ENCODE measurements at regions not wholly inside any gene's neighbourhood (a gene's known extent, or its start where the extent isn't known, plus 50 kb on each side); places are given as distances from the start of the nearest gene placed in this dataset.
A peak's percentile ranks its signal among the peaks of the same experiment; 100 is the strongest.
"Not testable (repeated sequence)": the region's sequence is repeated elsewhere in the genome, so short reads cannot be mapped to it uniquely, and the experiment has no call there.

DNA sequence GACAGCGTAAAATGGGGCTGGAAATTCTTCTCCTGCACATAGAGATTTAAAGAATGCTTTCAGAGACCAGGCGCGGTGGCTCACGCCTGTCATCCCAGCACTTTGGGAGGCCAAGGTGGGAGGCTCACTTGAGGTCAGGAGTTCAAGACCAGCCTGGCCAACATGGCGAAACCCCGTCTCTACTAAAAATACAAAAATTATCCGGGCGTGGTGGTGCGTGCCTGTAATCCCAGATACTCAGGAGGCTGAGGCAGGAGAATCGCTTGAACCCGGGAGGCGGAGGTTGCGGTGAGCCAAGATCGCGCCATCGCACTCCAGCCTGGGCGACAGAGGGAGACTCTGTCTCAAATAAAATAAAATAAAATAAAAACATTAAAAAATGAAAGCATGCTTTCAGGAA lies 107.4 kb downstream of the CRLF2 start:
- not testable (repeated sequence) for FAIRE-seq; DNase-seq (ENCODE audit: low spot score in 2 of 2)

DNA sequence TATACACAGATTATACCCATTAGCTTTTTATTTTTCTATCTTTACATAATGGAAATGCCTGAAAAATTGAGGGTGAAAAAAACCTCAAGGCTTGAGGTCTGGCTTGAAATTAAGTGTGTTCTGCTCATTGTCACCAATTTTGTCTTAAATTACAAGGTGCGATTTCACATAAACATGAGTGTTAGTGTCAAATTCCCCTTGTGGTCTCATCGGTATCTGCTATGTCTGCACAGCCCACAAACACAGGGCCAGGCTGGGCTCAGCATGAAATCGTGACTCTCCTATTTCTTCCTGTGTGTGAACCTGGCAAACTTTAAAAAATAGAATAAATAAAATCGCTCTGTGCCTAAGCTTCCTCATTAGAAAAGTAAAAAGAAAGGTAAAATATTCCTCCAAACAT lies 109.1 kb downstream of the CRLF2 start:
- DNase-seq (ENCODE audit: low spot score in 2 of 2) (no peak), FAIRE-seq (no peak)

DNA sequence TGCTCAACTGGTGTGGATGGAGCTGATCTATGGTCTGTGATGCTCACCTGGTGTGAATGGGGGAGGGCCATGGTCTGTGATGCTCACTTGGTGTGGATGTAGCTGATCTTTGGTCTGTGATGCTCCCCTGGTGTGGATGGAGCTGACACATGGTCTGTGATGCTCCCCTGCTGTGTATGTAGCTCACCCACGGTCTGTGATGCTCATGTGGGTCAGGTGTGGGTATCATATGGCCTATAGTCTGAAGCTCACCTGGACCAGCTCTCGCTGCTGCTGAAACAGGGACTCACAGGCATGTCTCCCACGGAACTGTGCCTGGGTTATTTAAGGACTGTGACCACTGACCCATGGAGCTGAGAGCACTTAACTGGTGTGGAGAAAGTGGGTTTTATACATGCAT lies 109.7 kb downstream of the CRLF2 start:
- FAIRE-seq (no peak), DNase-seq (ENCODE audit: low spot score in 2 of 2) (no peak)

DNA sequence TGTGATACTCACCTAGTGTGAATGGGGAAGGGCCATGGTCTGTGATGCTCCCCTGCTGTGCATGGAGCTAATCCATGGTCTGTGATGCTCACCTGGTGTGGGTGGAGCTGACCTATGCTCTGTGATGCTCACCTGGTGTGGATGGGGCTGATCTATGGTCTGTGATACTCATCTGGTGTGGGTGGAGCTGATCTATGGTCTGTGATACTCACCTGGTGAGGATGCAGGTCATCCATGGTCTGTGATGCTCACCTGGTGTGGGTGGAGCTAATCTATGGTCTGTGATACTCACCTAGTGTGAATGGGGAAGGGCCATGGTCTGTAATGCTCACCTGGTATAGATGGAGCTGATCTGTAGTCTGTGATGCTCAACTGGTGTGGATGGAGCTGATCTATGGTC lies 110.2 kb downstream of the CRLF2 start:
- not testable (repeated sequence) for FAIRE-seq; DNase-seq (ENCODE audit: low spot score in 2 of 2)

DNA sequence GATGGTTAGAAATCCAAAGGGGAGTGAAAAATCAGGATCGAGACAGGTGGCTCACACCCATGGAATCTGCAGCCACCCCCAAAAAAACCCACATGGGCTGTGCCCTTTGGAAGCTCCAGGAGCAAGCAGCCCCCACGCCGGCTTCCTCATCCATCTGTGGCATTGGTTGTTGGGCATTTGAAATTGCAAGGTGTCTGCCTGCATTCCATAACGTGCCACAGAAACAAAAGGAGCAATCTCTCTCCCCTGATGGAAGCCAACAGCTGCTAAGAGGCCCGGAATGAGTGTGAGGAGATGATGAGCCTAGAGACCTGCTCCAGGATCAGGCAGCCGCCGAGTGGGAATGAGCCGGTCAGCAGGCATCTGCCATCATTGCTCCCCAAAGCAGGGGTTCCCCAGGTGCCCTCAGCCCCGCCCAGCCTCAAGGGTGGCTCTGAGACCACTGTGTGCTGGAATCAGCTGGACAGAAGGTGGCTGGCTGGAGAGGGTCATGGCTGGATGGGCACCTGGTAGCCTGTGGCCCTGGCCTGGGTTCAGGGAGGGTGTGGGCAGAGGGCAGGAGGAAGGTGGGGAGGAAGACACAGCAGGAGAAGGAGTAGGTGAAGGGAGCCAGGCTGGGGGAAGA lies 113.2 kb downstream of the CRLF2 start:
- no peak for FAIRE-seq
- no peak for DNase-seq (ENCODE audit: low spot score in 2 of 2)

DNA sequence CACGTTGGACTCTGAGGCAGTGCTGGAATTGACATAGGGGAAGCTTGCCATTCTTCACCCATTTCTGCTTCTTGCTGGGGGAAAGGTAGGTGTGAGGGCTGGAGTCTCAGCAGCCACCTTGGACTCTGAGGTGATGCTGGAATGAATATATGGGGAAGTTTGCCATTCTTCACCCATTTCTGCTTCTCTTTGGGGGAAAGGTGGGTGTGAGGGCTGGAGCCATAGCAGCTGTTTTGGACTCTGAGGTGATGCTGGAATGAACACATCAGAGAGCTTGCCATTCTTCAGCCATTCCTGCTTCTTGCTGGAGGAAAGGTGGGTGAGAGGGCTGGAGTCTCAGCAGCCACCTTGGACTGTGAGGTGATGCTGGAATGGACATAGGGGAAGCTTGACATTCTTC lies 115.1 kb downstream of the CRLF2 start:
- DNase-seq (ENCODE audit: low spot score in 2 of 2) (no peak), FAIRE-seq (no peak)

DNA sequence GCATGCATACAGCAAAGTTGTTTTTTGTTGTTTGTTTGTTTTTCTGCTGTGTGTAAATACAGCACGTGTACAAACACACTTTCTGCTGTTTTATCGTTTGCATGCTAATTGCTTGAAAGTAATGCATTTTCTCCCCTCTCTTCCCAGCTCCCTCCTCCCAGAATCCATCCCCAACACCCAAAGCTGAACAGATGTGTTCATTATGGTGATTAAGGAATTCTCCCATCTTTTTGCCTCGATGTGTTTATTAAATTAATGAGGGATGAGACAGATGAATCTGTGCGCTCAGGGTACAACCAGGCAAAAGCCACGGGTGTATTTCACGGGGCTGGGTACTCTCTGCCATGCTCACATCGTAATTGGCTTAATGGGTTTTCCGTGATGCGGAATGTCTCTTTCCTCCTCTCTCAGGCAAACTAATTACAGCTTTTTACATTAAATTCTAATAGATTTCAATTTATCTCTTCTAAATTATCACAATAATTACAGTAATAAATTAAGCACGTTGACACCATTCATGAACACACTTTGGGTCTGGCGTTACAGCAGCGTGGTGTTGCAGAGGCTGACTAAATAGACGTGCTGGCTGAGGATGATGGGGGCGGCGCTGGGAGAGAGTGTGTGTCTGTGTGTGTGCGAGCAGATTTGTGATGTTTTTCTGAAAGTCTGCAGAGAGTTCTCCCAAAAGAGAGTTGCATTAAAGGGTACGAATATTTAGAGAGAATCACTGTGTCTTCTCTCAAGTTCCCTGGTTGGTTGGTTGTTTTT lies 117.7 kb downstream of the CRLF2 start:
- FAIRE-seq = no peak
- no peak for DNase-seq (ENCODE audit: low spot score in 2 of 2)

DNA sequence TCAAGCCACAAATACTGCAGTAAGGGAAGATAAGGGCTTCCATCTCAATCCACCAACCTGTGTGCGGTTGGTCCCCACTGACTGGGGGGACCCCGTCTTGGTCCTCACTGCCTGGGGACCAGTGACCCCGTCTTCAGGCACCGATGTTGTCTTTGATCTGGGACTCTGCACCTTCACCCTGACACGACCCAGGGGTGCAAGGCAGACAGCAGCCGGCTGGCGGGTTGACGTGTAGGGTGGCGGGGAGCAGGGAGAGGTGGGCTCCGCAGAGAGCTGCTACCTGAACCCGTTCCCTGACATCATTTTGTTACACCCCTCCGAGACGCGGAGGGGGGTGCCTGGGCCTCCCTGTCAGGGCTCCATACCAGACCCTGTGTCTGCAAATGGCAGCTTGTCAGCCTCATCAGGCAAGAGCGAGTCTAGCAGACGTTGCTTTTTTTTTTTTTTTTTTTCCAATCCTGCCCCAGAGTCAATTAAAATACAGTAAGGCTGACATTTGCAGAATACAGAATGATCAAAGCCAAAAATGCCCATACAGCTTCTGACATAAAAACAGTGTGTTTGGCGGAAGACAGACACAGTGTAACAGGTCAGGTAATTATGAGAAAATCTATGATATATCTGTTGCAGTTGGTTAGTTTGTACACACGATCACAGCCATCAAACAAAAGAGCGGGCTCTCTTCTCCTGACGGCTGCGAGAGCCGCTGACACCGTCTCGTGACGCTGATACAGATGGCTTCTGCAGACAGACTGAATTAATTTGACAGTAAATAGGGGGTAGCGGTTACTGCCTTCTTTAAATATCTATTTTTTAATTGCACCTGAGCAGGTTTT lies 118.6 kb downstream of the CRLF2 start:
- DNase-seq (ENCODE audit: low spot score in 2 of 2) (no peak), FAIRE-seq (no peak)

DNA sequence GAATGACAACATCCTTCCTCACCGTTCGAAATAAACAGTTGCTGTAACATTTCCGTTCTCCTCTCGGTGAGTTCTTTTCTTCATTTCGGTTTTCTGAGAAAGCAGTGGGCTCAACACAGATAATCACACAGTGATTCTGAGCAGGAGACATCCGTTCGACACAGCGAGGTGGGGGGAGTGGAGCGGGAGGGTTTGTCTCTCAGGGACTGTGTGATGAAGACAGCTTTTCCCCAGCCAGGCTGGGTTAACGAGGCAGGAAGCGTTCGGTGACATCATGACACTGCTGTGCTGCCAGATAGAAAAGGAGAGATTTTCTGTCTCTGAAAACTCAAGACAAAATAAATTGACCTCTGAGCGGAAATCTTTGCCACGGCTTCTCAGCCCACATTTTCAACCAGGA lies 119.3 kb downstream of the CRLF2 start:
- DNase-seq (ENCODE audit: low spot score in 2 of 2) = no peak

DNA sequence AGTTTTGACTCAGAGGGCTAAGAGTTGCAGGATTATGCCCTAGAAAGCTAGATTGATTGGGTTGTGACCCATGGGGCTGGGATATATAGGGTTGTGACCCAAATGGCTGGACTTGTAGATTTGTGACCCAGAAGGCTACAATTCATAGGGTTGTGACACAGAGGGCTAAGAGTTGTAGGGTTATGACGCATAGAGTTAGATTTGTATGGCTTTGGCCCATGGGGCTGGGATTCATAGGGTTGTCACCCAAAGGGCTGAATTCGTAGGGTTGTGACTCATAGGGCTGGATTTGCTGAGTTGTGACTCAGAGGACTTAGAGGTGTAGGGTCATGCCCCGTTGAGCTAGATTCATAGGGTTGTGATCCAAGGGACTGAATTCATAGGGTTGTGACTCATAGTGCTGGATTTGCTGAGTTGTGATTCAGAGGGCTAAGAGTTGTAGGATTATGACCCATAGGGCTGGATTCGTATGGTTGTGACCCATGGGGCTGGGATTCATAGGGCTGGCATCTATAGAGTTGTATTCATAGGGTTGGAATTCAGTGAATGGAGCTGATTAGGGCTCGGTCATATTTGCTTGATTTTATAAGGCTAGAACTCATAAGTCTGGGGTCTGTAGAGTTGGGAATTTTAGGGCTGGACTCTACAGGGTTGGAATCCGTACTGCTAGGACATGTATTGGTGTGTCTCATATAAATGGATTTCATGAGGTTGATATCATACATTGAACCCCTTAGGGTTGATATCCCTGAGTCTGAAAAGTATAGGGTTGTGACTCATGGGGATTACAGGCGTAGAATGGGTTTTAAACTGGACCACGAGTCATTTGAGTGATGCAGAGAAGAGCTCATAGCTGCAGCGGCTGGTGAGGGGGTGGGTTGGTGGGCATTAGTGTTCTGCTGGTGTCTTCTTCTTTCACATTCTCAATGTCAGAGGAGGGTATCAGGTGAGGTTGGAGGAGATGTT lies 125.7 kb downstream of the CRLF2 start:
- DNase-seq (ENCODE audit: low spot score in 2 of 2) (no peak), FAIRE-seq (no peak)

More for the DNA sequence above, 119.3 kb downstream of the CRLF2 start:
- FAIRE-seq = no peak

DNA sequence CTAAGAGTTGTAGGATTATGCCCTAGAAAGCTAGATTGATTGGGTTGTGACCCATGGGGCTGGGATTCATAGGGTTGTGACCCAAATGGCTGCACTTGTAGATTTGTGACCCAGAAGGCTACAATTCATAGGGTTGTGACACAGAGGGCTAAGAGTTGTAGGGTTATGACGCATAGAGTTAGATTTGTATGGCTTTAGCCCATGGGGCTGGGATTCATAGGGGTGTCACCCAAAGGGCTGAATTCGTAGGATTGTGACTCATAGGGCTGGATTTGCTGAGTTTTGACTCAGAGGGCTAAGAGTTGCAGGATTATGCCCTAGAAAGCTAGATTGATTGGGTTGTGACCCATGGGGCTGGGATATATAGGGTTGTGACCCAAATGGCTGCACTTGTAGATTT lies 126.6 kb downstream of the CRLF2 start:
- not testable (repeated sequence) for FAIRE-seq; DNase-seq (ENCODE audit: low spot score in 2 of 2)

DNA sequence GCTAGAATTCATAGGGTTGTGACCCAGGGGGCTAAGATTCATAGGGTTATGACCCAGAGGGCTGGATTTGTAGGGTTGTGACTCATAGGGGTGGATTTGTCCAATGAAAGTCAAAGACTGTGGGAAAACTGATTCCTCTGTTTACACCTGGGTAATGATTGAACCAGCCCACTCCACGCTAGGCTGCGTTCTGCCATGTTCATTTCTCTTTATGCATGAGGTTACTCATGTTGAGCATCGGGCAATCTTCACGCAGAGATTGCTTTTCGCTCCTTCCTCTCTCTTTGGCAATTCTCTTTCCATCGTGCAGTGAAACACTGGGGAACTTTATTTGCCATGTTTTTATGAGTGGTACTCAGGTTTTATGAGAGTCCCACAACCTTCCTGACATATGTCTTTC lies 127.8 kb downstream of the CRLF2 start:
- FAIRE-seq (no peak), DNase-seq (ENCODE audit: low spot score in 2 of 2) (no peak)

DNA sequence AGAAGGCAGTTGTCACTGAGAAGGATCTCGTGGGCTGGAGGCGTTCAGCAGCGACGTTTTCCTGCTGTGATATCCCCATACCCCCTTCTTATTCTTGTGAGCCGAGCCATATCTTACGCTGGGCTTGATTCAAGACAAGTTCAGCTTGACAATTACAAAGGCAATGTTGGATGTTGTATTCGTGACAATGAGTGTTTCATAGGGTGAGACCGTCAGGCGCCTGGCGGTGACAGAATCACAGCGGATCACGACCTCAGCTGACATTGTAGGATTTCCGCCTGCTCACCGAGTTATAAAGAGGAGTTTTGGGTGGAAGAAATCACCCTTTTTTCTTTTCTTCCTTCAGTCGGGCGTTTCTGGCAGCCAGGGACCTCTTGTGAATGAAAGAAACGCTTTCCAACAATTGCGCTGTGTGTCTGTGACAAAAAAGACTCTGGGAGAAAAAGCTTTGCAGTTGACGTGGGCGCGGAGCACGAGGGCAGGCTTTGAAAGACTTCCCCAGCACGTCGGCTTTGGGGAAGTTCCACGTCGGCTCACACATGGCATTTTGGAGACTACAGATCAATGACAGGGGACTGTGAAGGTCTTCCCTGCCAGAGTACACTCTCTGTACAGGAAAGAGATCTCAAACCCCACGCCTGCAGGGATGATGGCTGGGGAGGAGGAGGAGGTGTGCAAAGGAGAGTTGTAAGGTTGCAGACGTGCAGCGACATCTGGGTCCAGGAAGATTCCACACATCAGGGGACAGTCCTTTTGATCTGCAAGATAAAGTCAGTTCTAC lies 135.4 kb downstream of the CRLF2 start:
- peak in 1 of 2 donors; percentile 22 for DNase-seq (ENCODE audit: low spot score in 2 of 2)
- FAIRE-seq = no peak

DNA sequence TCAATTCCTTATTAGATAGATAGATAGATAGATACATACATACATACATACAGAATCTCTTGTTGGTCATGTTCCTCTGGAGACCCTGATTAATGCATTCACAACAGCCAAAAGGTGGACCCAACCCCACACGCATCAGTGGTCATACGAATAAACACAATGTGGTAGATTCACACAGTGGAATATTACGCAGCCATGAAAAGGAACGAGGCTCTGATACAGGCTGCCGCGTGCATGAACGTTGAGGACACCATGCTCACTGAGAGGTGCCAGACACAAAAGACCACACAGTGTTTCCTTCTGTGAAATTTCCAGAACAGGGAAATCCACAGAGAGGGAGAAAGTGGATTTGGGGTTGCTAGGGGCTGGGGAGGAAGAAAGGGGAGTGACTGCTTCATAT lies 136.7 kb downstream of the CRLF2 start:
- FAIRE-seq = no peak
- no peak for DNase-seq (ENCODE audit: low spot score in 2 of 2)

DNA sequence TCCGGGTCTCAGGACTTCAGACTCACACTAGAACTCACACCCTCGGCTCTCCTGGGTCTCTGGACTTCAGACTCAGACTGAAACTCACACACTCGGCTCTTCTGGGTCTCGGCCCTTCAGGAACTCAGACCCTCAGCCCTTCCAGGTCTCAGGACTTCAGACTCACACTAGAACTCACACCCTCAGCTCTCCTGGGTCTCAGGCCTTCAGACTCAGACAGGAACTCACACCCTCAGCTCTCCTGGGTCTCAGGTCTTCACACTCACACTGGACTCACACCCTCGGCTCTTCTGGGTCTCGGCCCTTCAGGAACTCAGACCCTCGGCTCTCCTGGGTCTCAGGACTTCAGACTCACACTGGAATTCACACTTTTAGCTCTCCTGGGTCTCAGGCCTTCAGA lies 137.3 kb downstream of the CRLF2 start:
- DNase-seq (ENCODE audit: low spot score in 2 of 2) (no peak), FAIRE-seq (no peak)

DNA sequence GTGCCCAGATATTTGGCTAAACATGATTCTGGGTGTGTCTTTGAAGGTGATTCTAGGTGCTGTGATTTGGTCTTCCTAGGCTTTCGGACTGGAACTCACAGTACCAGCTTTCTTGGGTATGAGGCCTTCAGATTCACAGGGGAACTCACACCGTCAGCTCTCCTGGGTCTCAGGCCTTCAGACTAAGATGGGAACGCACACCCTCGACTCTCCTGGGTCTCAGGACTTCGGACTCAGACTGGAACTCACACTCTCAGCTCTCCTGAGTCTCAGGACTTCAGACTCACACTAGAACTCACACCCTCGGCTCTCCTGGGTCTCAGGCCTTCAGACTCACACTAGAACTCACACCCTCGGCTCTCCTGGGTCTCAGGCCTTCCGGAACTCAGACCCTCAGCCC lies 137.7 kb downstream of the CRLF2 start:
- FAIRE-seq = no peak

DNA sequence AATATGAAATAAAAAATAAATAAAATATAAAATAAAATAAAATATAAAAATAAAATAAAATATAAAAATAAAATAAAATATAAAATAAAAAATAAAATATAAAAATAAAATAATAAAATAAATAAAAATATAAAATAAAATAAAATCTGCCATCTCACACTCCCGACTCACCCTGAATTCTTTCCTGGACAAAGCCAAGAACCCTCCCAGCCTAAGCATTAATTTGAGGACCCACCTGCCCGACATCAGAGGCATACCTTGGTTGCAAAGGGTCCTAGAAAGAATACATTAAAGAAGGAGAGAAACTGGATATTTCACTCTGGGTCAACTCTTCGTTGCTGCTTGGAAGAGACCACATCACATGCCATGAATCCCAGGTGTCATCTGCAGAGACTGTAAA lies 138.3 kb downstream of the CRLF2 start:
- no peak for DNase-seq (ENCODE audit: low spot score in 2 of 2)
- FAIRE-seq = no peak

More for the DNA sequence above, 137.7 kb downstream of the CRLF2 start:
- DNase-seq (ENCODE audit: low spot score in 2 of 2) = no peak

DNA sequence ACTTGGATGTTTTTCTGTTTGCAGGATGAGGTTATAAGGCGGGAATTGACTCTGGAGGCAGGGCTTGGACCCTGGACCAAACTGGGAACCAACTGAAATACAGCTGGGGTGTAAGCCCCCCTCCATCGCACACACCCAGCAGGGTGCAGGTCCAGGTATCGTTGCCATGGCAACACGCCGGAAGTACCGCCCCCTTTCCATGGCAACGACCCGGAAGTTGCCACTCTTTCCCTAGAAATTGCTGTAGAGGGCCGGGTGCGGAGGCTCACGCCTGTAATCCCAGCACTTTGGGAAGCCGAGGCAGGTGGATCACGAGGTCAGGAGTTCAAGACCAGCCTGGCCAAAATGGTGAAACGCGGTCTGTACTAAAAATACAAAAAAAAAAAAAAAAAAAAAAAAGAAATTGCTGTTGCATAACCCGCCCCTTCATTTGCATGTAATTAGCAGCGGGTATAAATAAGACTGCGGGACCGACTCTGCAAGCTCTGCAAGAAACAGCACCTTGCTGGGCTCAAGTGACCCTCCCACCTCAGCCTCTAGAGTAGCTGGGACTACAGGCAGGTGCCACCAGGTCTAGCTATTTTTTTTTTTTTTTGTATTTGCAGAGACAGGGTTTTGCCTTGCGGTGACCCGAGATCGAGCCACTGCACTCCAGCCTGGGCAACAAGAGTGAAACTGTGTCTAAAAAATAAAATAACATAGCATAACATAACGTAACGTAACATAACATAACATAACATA lies 139.6 kb downstream of the CRLF2 start:
- no peak for DNase-seq (ENCODE audit: low spot score in 2 of 2)
- no peak for FAIRE-seq

DNA sequence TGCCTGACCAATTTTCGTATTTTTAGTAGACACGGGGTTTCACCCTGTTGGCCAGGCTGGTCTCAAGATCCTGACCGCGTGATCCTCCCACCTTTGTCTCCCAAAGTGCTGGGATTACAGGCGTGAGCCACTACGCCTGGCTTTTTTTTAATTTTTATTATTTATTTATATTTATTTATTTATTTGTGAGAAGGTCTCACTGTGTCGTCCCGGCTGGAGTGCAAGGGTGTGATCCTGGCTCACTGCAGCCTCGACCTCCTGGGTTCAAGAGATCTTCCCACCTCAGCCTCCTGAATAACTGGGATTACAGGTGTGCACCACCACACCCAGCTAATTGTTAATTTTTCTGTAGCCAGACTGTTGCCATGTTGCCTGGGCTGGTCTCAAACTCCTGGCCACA lies 141.1 kb downstream of the CRLF2 start:
- DNase-seq (ENCODE audit: low spot score in 2 of 2) (no peak), FAIRE-seq (no peak)

Data from frontal cortex (tissue), 3 donors.